Mucosa of stomach (tissue), 1 donor: ENCODE measurements at regions not wholly inside any gene's neighbourhood (a gene's known extent, or its start where the extent isn't known, plus 50 kb on each side); places are given as distances from the start of the nearest gene placed in this dataset.

Experiments
- H3K27me3 ChIP-seq: one replicate; pipeline ENCODE4 v1.7.0; 2013; ENCODE audit warnings: mild to moderate bottlenecking, low read length; ENCODE audit not compliant: control insufficient read depth, insufficient read depth
- H3K36me3 ChIP-seq: one replicate; pipeline ENCODE4 v1.7.0; 2013; ENCODE audit warnings: low read length; ENCODE audit not compliant: control insufficient read depth, insufficient read depth
- H3K4me1 ChIP-seq: one replicate; pipeline ENCODE4 v1.7.0; 2013; ENCODE audit warnings: mild to moderate bottlenecking, low read length; ENCODE audit not compliant: control insufficient read depth, insufficient read depth
- H3K4me3 ChIP-seq: one replicate; pipeline ENCODE4 v1.7.0; 2013; ENCODE audit warnings: low read length
- H3K9ac ChIP-seq: one replicate; pipeline ENCODE4 v1.7.0; 2013; ENCODE audit warnings: mild to moderate bottlenecking, low read length, moderate library complexity
- H3K9me3 ChIP-seq: one replicate; pipeline ENCODE4 v1.7.0; 2013; ENCODE audit warnings: mild to moderate bottlenecking, low read length, moderate library complexity; ENCODE audit not compliant: control insufficient read depth
- donor health status: Pancreatic carcinoma.

GRCh38 chr12:124457287-124458219, 109.9 kb downstream of the NCOR2 start:
- Histone ChIP-seq H3K4me3 (no peak overlapping the region), H3K36me3 (no peaks in the 10 kb centered on the region), H3K27me3 (no peaks in the 10 kb centered on the region), H3K9ac (no peak overlapping the region), H3K4me1 (peaks cover 27% of the 10 kb centered on the region), H3K9me3 (no peaks in the 10 kb centered on the region)

- Histone ChIP-seq H3K4me1 (peaks cover 28% of the 10 kb centered on the region), H3K36me3 (no peaks in the 10 kb centered on the region), H3K9ac (no peak overlapping the region), H3K27me3 (no peaks in the 10 kb centered on the region), H3K4me3 (no peak overlapping the region), H3K9me3 (no peaks in the 10 kb centered on the region)
Observed at GRCh38 chr12:124456652-124457152, 110.7 kb downstream of the NCOR2 start.

GRCh38 chr12:124456133-124456651, 111.2 kb downstream of the NCOR2 start:
- Histone ChIP-seq H3K4me1 (peaks cover 28% of the 10 kb centered on the region), H3K27me3 (no peaks in the 10 kb centered on the region), H3K9me3 (no peaks in the 10 kb centered on the region), H3K36me3 (no peaks in the 10 kb centered on the region), H3K4me3 (no peak overlapping the region), H3K9ac (no peak overlapping the region)

GRCh38 chr12:124455336-124455735, 112.1 kb downstream of the NCOR2 start:
- no peaks in the 10 kb centered on the region for H3K36me3 ChIP-seq
- no peaks in the 10 kb centered on the region for H3K27me3 ChIP-seq
- no peak overlapping the region for H3K4me3 ChIP-seq
- H3K9ac ChIP-seq, result no peak overlapping the region
- peaks cover 28% of the 10 kb centered on the region for H3K4me1 ChIP-seq
- no peaks in the 10 kb centered on the region for H3K9me3 ChIP-seq

- Histone ChIP-seq H3K27me3 (no peaks in the 10 kb centered on the region), H3K4me3 (no peak overlapping the region), H3K4me1 (peaks cover 28% of the 10 kb centered on the region), H3K9ac (no peak overlapping the region), H3K9me3 (no peaks in the 10 kb centered on the region), H3K36me3 (no peaks in the 10 kb centered on the region)
Observed at GRCh38 chr12:124454735-124455134, 112.7 kb downstream of the NCOR2 start.

GRCh38 chr12:124454352-124454725, 113.1 kb downstream of the NCOR2 start:
- Histone ChIP-seq H3K9ac (no peak overlapping the region), H3K4me1 (peaks cover 28% of the 10 kb centered on the region), H3K27me3 (no peaks in the 10 kb centered on the region), H3K4me3 (no peak overlapping the region), H3K36me3 (no peaks in the 10 kb centered on the region), H3K9me3 (no peaks in the 10 kb centered on the region)

- H3K36me3 ChIP-seq, result no peaks in the 10 kb centered on the region
- H3K9ac ChIP-seq, result no peak overlapping the region
- no peaks in the 10 kb centered on the region for H3K27me3 ChIP-seq
- peaks cover 28% of the 10 kb centered on the region for H3K4me1 ChIP-seq
- H3K9me3 ChIP-seq, result no peaks in the 10 kb centered on the region
- no peak overlapping the region for H3K4me3 ChIP-seq
Observed at GRCh38 chr12:124453419-124454351, 113.7 kb downstream of the NCOR2 start.

GRCh38 chr12:124452576-124453331, 114.7 kb downstream of the NCOR2 start:
- Histone ChIP-seq H3K9ac (no peak overlapping the region), H3K27me3 (no peaks in the 10 kb centered on the region), H3K4me3 (no peak overlapping the region), H3K36me3 (no peaks in the 10 kb centered on the region), H3K9me3 (no peaks in the 10 kb centered on the region), H3K4me1 (peaks cover 23% of the 10 kb centered on the region)

- Histone ChIP-seq H3K27me3 (no peaks in the 10 kb centered on the region), H3K4me3 (no peak overlapping the region), H3K9me3 (no peaks in the 10 kb centered on the region), H3K9ac (no peak overlapping the region), H3K4me1 (peaks cover 22% of the 10 kb centered on the region), H3K36me3 (no peaks in the 10 kb centered on the region)
Observed at GRCh38 chr12:124451637-124452243, 115.7 kb downstream of the NCOR2 start.

- H3K27me3 ChIP-seq, result no peaks in the 10 kb centered on the region
- H3K4me1 ChIP-seq, result peaks cover 22% of the 10 kb centered on the region
- no peaks in the 10 kb centered on the region for H3K36me3 ChIP-seq
- no peak overlapping the region for H3K4me3 ChIP-seq
- no peaks in the 10 kb centered on the region for H3K9me3 ChIP-seq
- H3K9ac ChIP-seq, result no peak overlapping the region
Observed at GRCh38 chr12:124451016-124451415, 116.4 kb downstream of the NCOR2 start.

- H3K36me3 ChIP-seq, result no peaks in the 10 kb centered on the region
- no peaks in the 10 kb centered on the region for H3K27me3 ChIP-seq
- H3K9me3 ChIP-seq, result no peaks in the 10 kb centered on the region
- H3K4me3 ChIP-seq, result no peak overlapping the region
- no peak overlapping the region for H3K9ac ChIP-seq
- peaks cover 22% of the 10 kb centered on the region for H3K4me1 ChIP-seq
Observed at GRCh38 chr12:124450376-124450750, 117.0 kb downstream of the NCOR2 start.
